ENCODE measurements at regions not wholly inside any gene's neighbourhood (a gene's known extent, or its start where the extent isn't known, plus 50 kb on each side); places are given as distances from the start of the nearest gene placed in this dataset.
"Not testable (repeated sequence)": the region's sequence is repeated elsewhere in the genome, so short reads cannot be mapped to it uniquely, and the experiment has no call there.

GRCh38 chr12:89777733-89778379 is 69.2 kb upstream of the ATP2B1 start:
- H3K9me3 ChIP-seq (ENCODE audit: low read depth, low read length): no peaks in the 10 kb centered on the region
- no peaks in the 10 kb centered on the region for H3K27me3 ChIP-seq (ENCODE audit: insufficient read depth, low read length)
- H3K4me3 ChIP-seq (ENCODE audit: low read length): no peak overlapping the region
- H3K4me1 ChIP-seq (ENCODE audit: insufficient read depth, low read length): peaks cover 9% of the 10 kb centered on the region

GRCh38 chr12:89775986-89776365 is 67.3 kb upstream of the ATP2B1 start:
- H3K9me3 ChIP-seq (ENCODE audit: low read depth, low read length): no peaks in the 10 kb centered on the region
- H3K27me3 ChIP-seq (ENCODE audit: insufficient read depth, low read length): no peaks in the 10 kb centered on the region
- H3K4me3 ChIP-seq (ENCODE audit: low read length): no peak overlapping the region
- peaks cover 4% of the 10 kb centered on the region for H3K4me1 ChIP-seq (ENCODE audit: insufficient read depth, low read length)

- Histone ChIP-seq H3K4me1 (ENCODE audit: insufficient read depth, low read length) (peaks cover under 1% of the 10 kb centered on the region), H3K9me3 (ENCODE audit: low read depth, low read length) (no peaks in the 10 kb centered on the region), H3K4me3 (ENCODE audit: low read length) (no peak overlapping the region), H3K27me3 (ENCODE audit: insufficient read depth, low read length) (no peaks in the 10 kb centered on the region)
These were observed 66.7 kb upstream of the ATP2B1 start for GRCh38 chr12:89775063-89775985.

GRCh38 chr12:89774645-89775044 is 66.0 kb upstream of the ATP2B1 start:
- no peaks in the 10 kb centered on the region for H3K27me3 ChIP-seq (ENCODE audit: insufficient read depth, low read length)
- H3K9me3 ChIP-seq (ENCODE audit: low read depth, low read length): no peaks in the 10 kb centered on the region
- peaks cover 7% of the 10 kb centered on the region for H3K4me1 ChIP-seq (ENCODE audit: insufficient read depth, low read length)
- no peak overlapping the region for H3K4me3 ChIP-seq (ENCODE audit: low read length)

- Histone ChIP-seq H3K4me3 (ENCODE audit: low read length) (no peak overlapping the region), H3K4me1 (ENCODE audit: insufficient read depth, low read length) (peaks cover 22% of the 10 kb centered on the region), H3K27me3 (ENCODE audit: insufficient read depth, low read length) (no peaks in the 10 kb centered on the region), H3K9me3 (ENCODE audit: low read depth, low read length) (no peaks in the 10 kb centered on the region)
These were observed 61.8 kb upstream of the ATP2B1 start for GRCh38 chr12:89770391-89770790.

- Histone ChIP-seq H3K9me3 (ENCODE audit: low read depth, low read length) (no peaks in the 10 kb centered on the region), H3K4me3 (ENCODE audit: low read length) (no peak overlapping the region), H3K4me1 (ENCODE audit: insufficient read depth, low read length) (peaks cover 22% of the 10 kb centered on the region), H3K27me3 (ENCODE audit: insufficient read depth, low read length) (no peaks in the 10 kb centered on the region)
These were observed 60.8 kb upstream of the ATP2B1 start for GRCh38 chr12:89769483-89769818.

- Histone ChIP-seq H3K4me3 (ENCODE audit: low read length) (no peak overlapping the region), H3K27me3 (ENCODE audit: insufficient read depth, low read length) (no peaks in the 10 kb centered on the region), H3K4me1 (ENCODE audit: insufficient read depth, low read length) (peaks cover 22% of the 10 kb centered on the region), H3K9me3 (ENCODE audit: low read depth, low read length) (no peaks in the 10 kb centered on the region)
These were observed 60.2 kb upstream of the ATP2B1 start for GRCh38 chr12:89768586-89769482.

- no peak overlapping the region for H3K4me3 ChIP-seq (ENCODE audit: low read length)
These were observed 57.6 kb upstream of the ATP2B1 start for GRCh38 chr12:89765959-89766824.

GRCh38 chr12:89764164-89764563 is 55.5 kb upstream of the ATP2B1 start:
- not testable (repeated sequence) for H3K4me3 ChIP-seq (ENCODE audit: low read length); H3K27me3 ChIP-seq (ENCODE audit: insufficient read depth, low read length); H3K9me3 ChIP-seq (ENCODE audit: low read depth, low read length)
- H3K4me1 ChIP-seq (ENCODE audit: insufficient read depth, low read length): peaks cover 22% of the 10 kb centered on the region

More at GRCh38 chr12:89765959-89766824, 57.6 kb upstream of the ATP2B1 start:
- Histone ChIP-seq H3K4me1 (ENCODE audit: insufficient read depth, low read length) (peaks cover 25% of the 10 kb centered on the region), H3K9me3 (ENCODE audit: low read depth, low read length) (no peaks in the 10 kb centered on the region), H3K27me3 (ENCODE audit: insufficient read depth, low read length) (no peaks in the 10 kb centered on the region)

GRCh38 chr12:89762498-89763170 is 54.0 kb upstream of the ATP2B1 start:
- Histone ChIP-seq H3K27me3 (ENCODE audit: insufficient read depth, low read length) (no peaks in the 10 kb centered on the region), H3K9me3 (ENCODE audit: low read depth, low read length) (no peaks in the 10 kb centered on the region), H3K4me1 (ENCODE audit: insufficient read depth, low read length) (peaks cover 16% of the 10 kb centered on the region), H3K4me3 (ENCODE audit: low read length) (no peak overlapping the region)

- Histone ChIP-seq H3K4me1 (ENCODE audit: insufficient read depth, low read length) (peaks cover 28% of the 10 kb centered on the region), H3K27me3 (ENCODE audit: insufficient read depth, low read length) (no peaks in the 10 kb centered on the region), H3K9me3 (ENCODE audit: low read depth, low read length) (no peaks in the 10 kb centered on the region), H3K4me3 (ENCODE audit: low read length) (no peak overlapping the region)
These were observed 52.1 kb upstream of the ATP2B1 start for GRCh38 chr12:89760783-89761182.

Measured in mononuclear cell (primary cell).